HEK293 (cell line): ENCODE measurements at regions not wholly inside any gene's neighbourhood (a gene's known extent, or its start where the extent isn't known, plus 50 kb on each side); places are given as distances from the start of the nearest gene placed in this dataset.

Experiments used
- ATF2 ChIP-seq: fragments of 450-650 bp; formaldehyde crosslinking; IDR thresholded peaks from 2 replicates; pipeline ENCODE4 v1.5.1; 2016; ENCODE audit warnings: missing biosample characterization, missing genetic modification characterization, low read depth
- CTCF ChIP-seq: fragments of 450-650 bp; formaldehyde crosslinking; IDR thresholded peaks from 2 replicates; pipeline ENCODE4 v1.5.1; 2016; ENCODE audit warnings: missing biosample characterization, missing genetic modification characterization
- KLF17 ChIP-seq: fragments of 450-650 bp; formaldehyde crosslinking; IDR thresholded peaks from 2 replicates; pipeline ENCODE4 v1.5.1; 2016; ENCODE audit warnings: missing biosample characterization, missing genetic modification characterization
- MYNN ChIP-seq: fragments of 450-650 bp; formaldehyde crosslinking; IDR thresholded peaks from 2 replicates; pipeline ENCODE4 v1.5.1; 2016; ENCODE audit warnings: missing biosample characterization, missing genetic modification characterization, borderline replicate concordance
- REST ChIP-seq: fragments of 450-650 bp; formaldehyde crosslinking; IDR thresholded peaks from 2 replicates; pipeline ENCODE4 v1.5.1; 2016; ENCODE audit warnings: missing biosample characterization, missing genetic modification characterization
- ZNF23 ChIP-seq: fragments of 450-650 bp; formaldehyde crosslinking; IDR thresholded peaks from 2 replicates; pipeline ENCODE4 v1.5.1; 2016; ENCODE audit warnings: missing biosample characterization, missing genetic modification characterization, borderline replicate concordance
- ZNF423 ChIP-seq: fragments of 450-650 bp; formaldehyde crosslinking; IDR thresholded peaks from 2 replicates; pipeline ENCODE4 v1.5.1; 2016; ENCODE audit warnings: missing biosample characterization, missing genetic modification characterization
- ZNF521 ChIP-seq: fragments of 450-650 bp; formaldehyde crosslinking; IDR thresholded peaks from 2 replicates; pipeline ENCODE4 v1.5.1; 2017; ENCODE audit warnings: missing biosample characterization, mild to moderate bottlenecking, missing genetic modification characterization
- ZNF558 ChIP-seq: fragments of 450-650 bp; formaldehyde crosslinking; IDR thresholded peaks from 2 replicates; pipeline ENCODE4 v1.5.1; 2016; ENCODE audit warnings: missing biosample characterization, missing genetic modification characterization
- ZNF792 ChIP-seq: fragments of 450-650 bp; formaldehyde crosslinking; IDR thresholded peaks from 2 replicates; pipeline ENCODE4 v1.5.1; 2016; ENCODE audit warnings: missing biosample characterization, missing genetic modification characterization
- TF ChIP-seq, protein P1 (sequence below): fragments of 450-650 bp; formaldehyde crosslinking; IDR thresholded peaks from 2 replicates; pipeline ENCODE4 v1.5.1; 2016; ENCODE audit warnings: missing biosample characterization, missing genetic modification characterization

DNA sequence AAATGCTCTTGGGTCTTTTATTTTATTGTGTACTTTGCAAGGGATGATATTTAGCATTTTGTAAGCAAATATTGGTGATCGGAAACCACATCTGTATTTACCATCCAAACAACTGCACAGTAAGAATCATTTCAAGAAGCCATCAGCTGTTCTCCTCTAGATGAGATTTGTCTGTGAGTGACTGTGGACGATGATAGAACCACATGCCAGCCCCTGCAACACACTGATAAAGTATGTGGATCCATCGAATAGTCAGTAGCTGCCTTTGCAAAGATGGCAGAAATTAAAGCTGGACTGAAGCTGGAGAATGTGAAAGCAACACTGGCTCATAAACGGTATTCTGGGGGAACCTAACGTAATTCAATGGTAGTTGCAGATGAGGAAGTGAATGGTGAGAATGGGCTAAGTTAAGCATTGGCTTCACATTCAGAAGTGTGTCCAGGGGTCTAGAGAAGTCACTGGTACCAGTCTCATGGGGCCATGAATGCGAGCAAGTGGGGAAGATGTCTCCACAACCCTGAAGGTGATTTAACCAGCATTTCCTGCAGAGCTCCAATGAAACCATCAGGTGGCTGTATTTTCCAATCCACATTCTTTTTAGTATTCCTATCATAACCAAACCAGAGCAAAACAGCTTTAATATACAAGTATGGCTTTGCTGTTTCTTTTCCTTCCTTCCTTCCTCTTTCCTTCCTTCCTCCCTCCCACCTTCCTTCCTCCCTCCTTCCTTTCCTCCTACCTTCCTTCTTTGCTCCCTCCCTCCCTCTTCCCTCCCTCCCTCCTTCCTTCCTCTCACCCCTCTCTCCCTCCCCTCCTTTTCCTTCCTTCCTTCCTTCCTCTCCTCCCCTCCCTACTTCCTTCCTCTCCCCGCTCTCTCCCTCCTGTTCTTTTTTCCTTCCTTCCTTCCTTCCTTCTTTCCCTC lies 169.4 kb downstream of the ABCA8 start:
- TF ChIP-seq, protein P1, sequence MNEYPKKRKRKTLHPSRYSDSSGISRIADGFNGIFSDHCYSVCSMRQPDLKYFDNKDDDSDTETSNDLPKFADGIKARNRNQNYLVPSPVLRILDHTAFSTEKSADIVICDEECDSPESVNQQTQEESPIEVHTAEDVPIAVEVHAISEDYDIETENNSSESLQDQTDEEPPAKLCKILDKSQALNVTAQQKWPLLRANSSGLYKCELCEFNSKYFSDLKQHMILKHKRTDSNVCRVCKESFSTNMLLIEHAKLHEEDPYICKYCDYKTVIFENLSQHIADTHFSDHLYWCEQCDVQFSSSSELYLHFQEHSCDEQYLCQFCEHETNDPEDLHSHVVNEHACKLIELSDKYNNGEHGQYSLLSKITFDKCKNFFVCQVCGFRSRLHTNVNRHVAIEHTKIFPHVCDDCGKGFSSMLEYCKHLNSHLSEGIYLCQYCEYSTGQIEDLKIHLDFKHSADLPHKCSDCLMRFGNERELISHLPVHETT: no peak
- TF ChIP-seq ZNF23 (tag by site-specific recombination) (no peak), ZNF558 (tag by site-specific recombination) (no peak), CTCF (no peak), MYNN (tag by site-specific recombination) (no peak), ATF2 (no peak), ZNF792 (tag by site-specific recombination) (no peak), ZNF521 (tag by site-specific recombination) (no peak), KLF17 (tag by site-specific recombination) (no peak), REST (tag by site-specific recombination) (no peak), ZNF423 (no peak)
